Common myeloid progenitor, CD34-positive (primary cell): ENCODE measurements at regions not wholly inside any gene's neighbourhood (a gene's known extent, or its start where the extent isn't known, plus 50 kb on each side); places are given as distances from the start of the nearest gene placed in this dataset.

ENCODE experiments used
- CTCF ChIA-PET: fragments of 350-600 bp; sonication (Branson Sonifier 250); formaldehyde crosslinking; loops from one replicate; lab custom pipeline; 2021; ENCODE audit warnings: antibody characterized with exemption; lab: Charles Lee
- POLR2A ChIA-PET: fragments of 350-600 bp; sonication (Branson Sonifier 250); formaldehyde crosslinking; loops from one replicate; lab custom pipeline; 2021; ENCODE audit warnings: antibody characterized with exemption; lab: Charles Lee
- DNase-seq, 3 donors: peaks; one replicate each; pipeline versions ENCODE4 v3.0.0 to v3.0.0-alpha.2; 2013
- H3K27ac ChIP-seq, 2 experiments: 1 replicate in 1 of 2; 2 replicates in 1 of 2; pipeline ENCODE4 v1.7.0; 2013; ENCODE audit warnings: inconsistent platforms in 2 of 2, low read length in 2 of 2, mild to moderate bottlenecking in 2 of 2, low read depth in 1 of 2, moderate library complexity in 1 of 2; ENCODE audit not compliant: severe bottlenecking in 2 of 2, insufficient read depth in 1 of 2, poor library complexity in 1 of 2
- H3K27me3 ChIP-seq, 5 experiments: replicated peaks in 2 of 5; 1 replicate in 3 of 5; 2 replicates in 2 of 5; pipeline versions ENCODE4 v1.6.1 to v1.7.0; 2013; ENCODE audit warnings: low read length in 4 of 5, mild to moderate bottlenecking in 2 of 5, moderate library complexity in 2 of 5, inconsistent platforms in 1 of 5; ENCODE audit not compliant: insufficient read depth in 5 of 5, control insufficient read depth in 4 of 5
- H3K36me3 ChIP-seq, 4 experiments: 1 replicate in 2 of 4; 2 replicates in 2 of 4; pipeline versions ENCODE4 v1.6.1 to v1.7.0; 2013; ENCODE audit warnings: low read length in 3 of 4, control low read depth in 1 of 4, mild to moderate bottlenecking in 1 of 4; ENCODE audit not compliant: control insufficient read depth in 4 of 4, insufficient read depth in 4 of 4
- H3K4me1 ChIP-seq, 4 experiments: 1 replicate in 3 of 4; 2 replicates in 1 of 4; pipeline versions ENCODE4 v1.6.1 to v1.7.1; 2013; ENCODE audit warnings: low read length in 3 of 4, mild to moderate bottlenecking in 3 of 4, control low read depth in 1 of 4, inconsistent platforms in 1 of 4, moderate library complexity in 1 of 4; ENCODE audit not compliant: control insufficient read depth in 4 of 4, insufficient read depth in 4 of 4; ENCODE audit errors: control extremely low read depth in 1 of 4
- H3K4me3 ChIP-seq, 7 experiments: 1 replicate in 4 of 7; 2 replicates in 3 of 7; pipeline versions ENCODE4 v1.5.1 to v1.7.0; 2013; ENCODE audit warnings: mild to moderate bottlenecking in 7 of 7, low read length in 6 of 7, moderate library complexity in 6 of 7, inconsistent platforms in 2 of 7, low read depth in 2 of 7, control low read depth in 1 of 7; ENCODE audit not compliant: insufficient read depth in 4 of 7, control insufficient read depth in 1 of 7; ENCODE audit errors: extremely low read depth in 1 of 7
- H3K9me3 ChIP-seq, 5 experiments: 1 replicate in 4 of 5; 2 replicates in 1 of 5; pipeline versions ENCODE4 v1.6.1 to v1.7.1; 2013; ENCODE audit warnings: low read length in 4 of 5, mild to moderate bottlenecking in 2 of 5, inconsistent platforms in 1 of 5, low read depth in 1 of 5, moderate library complexity in 1 of 5; ENCODE audit not compliant: control insufficient read depth in 4 of 5, insufficient read depth in 2 of 5; ENCODE audit errors: control extremely low read depth in 1 of 5
- WGBS: methylation state at CpG from one replicate; pipeline ENCODE4 v1.1.5; 2013; ENCODE audit not compliant: insufficient coverage; 5-methylcytosine and 5-hydroxymethylcytosine counted together

DNA sequence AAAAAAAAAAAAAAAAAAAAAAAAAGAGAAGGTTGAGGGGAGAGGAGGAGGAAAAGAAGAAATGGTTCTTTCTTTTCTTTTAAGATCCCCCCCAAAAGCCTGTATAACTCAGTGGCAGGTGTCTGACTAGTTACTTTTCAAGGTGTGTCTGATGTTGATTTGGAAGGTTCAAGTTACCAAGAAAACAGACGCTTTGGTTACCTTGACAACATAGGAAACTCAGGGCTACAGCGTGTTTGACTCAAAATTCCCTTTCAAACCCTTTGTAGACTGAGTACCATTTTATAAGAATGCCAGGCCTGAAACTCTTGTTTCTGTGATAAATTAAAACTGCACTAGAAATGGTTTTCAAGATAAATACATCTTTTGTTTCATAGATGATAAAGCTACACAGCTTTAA, 286.8 kb downstream of the SKIDA1 start:
- ChIA-PET POLR2A (no interaction called here), CTCF (no interaction called here)
- Histone ChIP-seq H3K27me3 (no peaks in the 10 kb centered on the region), H3K27ac (no peak overlapping the region), H3K9me3 (no peaks in the 10 kb centered on the region), H3K36me3 (no peaks in the 10 kb centered on the region), H3K4me3 (no peak overlapping the region), H3K4me1 (no peaks in the 10 kb centered on the region)
- DNase-seq, result no peak
- 100% methylated on average over 2 of the region's 2 CpGs for WGBS

DNA sequence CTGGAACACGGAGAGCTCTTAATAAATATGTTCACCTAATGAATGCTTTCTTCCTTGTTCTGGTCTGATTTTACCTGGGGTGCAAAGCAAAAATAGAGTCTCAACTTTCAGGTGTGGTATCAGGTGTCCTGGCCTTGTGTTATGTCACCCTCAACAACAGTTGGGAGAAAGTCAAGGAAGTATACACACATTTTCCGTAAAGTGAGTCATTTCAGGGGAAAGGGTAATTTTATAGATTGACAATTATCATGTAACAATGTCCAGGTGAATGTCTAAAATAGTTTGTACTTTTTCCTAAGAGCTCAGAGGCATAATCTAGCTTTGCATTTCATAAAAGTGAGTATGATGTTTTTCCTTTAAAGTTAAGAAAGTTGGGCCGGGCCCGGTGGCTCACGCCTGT, 287.4 kb downstream of the SKIDA1 start:
- 96% methylated on average over 4 of the region's 5 CpGs for WGBS
- ChIA-PET POLR2A (interaction anchor here (0.6 kb wide), 1 partner anchor 1804 kb away, joined by 3 read pairs; no protein-coding TSS in a partner anchor), CTCF (no interaction called here)

DNA sequence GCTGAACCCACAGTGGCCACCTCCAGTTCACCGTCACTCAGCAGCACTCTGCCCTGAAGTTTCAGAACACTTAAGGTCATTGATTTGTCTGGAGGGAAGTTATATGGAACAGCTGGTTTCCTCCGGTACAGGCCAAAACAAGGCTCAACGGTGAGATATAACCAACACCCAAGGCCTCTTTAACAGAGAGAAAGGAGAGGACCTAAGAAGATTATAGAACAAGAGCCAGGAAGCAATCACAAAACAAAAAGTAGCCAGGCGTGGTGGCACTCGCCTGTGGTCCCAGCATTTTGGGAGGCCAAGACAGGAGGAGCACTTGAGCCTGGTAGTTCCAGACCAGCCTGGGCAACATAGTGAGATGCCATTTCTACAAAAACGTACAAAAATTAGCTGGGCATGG, 290.7 kb downstream of the SKIDA1 start:
- DNase-seq, result no peak
- no peak overlapping the region for H3K4me3 ChIP-seq
- no peaks in the 10 kb centered on the region for H3K4me1 ChIP-seq
- peaks cover 0 to 2% (median 0%) of the 10 kb centered on the region in 5 experiments for H3K27me3 ChIP-seq
- no peak overlapping the region for H3K27ac ChIP-seq
- no peaks in the 10 kb centered on the region for H3K9me3 ChIP-seq
- POLR2A ChIA-PET, result no interaction called here
- H3K36me3 ChIP-seq, result no peaks in the 10 kb centered on the region
- CTCF ChIA-PET, result no interaction called here
- WGBS, result 96% methylated on average over 6 of the region's 6 CpGs

More for the DNA sequence above, 287.4 kb downstream of the SKIDA1 start:
- no peaks in the 10 kb centered on the region for H3K36me3 ChIP-seq
- no peaks in the 10 kb centered on the region for H3K27me3 ChIP-seq
- H3K4me1 ChIP-seq, result no peaks in the 10 kb centered on the region
- DNase-seq, result no peak
- no peak overlapping the region for H3K4me3 ChIP-seq
- no peaks in the 10 kb centered on the region for H3K9me3 ChIP-seq
- H3K27ac ChIP-seq, result no peak overlapping the region

DNA sequence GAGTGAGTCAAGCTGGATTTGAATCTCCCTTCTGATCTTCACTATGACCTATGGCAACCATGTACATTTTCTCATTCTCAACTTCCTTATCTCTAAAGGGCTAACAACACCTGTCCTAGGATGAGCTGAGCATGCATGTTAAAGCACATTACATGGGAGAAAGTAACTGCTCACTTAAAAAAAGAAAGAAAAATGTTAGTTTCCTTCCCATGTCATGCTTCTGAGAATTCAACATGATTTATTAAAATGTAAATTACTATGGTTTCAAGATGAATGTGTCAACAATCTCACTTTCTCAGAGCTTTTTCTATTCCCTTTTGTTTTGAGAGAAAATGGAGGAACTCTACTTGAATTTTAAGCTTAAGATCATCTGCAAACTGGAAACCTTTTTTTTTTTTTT, 295.3 kb downstream of the SKIDA1 start:
- DNase-seq, result no peak
- CTCF ChIA-PET, result interaction anchor here (1.3 kb wide), 1 partner anchor 12 kb away, joined by 3 read pairs; no protein-coding TSS in a partner anchor
- Histone ChIP-seq H3K9me3 (no peaks in the 10 kb centered on the region), H3K36me3 (no peaks in the 10 kb centered on the region), H3K4me3 (no peak overlapping the region), H3K4me1 (no peaks in the 10 kb centered on the region), H3K27me3 (peaks cover 0 to 2% (median 0%) of the 10 kb centered on the region in 5 experiments), H3K27ac (no peak overlapping the region)
- POLR2A ChIA-PET, result no interaction called here

DNA sequence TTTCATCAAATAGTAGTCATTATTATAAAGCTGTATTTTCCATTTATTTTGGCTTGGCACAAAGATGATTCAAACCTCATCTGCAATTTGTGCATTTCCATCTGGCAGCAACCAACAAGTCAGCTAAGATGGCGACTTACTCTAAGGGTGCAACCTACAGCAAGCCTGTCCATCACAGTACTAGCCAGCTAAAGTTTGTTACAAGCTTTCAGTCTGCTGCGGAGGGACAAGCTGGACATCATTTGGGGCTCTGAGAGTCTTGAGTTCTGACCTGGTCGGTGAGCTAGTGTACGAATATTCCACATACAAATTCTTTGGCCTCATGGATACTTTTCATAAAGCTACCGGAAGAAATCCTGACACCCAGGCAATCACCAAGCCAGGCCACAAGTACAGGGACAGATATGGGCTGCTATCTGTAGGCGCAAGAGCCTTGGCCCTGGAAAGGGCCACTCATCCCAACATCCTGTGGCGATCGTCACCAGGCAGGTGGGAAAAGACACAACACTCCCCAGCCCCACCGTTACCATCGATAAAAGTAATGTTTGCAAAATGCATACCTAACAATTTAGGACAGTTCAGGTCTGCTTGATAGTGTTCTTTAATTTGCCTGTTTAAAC, 307.6 kb downstream of the SKIDA1 start:
- POLR2A ChIA-PET, result no interaction called here
- no peak overlapping the region for H3K27ac ChIP-seq
- no peaks in the 10 kb centered on the region for H3K4me1 ChIP-seq
- 98% methylated on average over 8 of the region's 10 CpGs for WGBS
- H3K27me3 ChIP-seq, result peaks cover 0 to 4% (median 0%) of the 10 kb centered on the region in 5 experiments
- H3K36me3 ChIP-seq, result no peaks in the 10 kb centered on the region
- H3K9me3 ChIP-seq, result peaks cover 0 to 5% (median 4%) of the 10 kb centered on the region in 5 experiments
- CTCF ChIA-PET, result no interaction called here
- no peak overlapping the region for H3K4me3 ChIP-seq
- DNase-seq, result no peak

DNA sequence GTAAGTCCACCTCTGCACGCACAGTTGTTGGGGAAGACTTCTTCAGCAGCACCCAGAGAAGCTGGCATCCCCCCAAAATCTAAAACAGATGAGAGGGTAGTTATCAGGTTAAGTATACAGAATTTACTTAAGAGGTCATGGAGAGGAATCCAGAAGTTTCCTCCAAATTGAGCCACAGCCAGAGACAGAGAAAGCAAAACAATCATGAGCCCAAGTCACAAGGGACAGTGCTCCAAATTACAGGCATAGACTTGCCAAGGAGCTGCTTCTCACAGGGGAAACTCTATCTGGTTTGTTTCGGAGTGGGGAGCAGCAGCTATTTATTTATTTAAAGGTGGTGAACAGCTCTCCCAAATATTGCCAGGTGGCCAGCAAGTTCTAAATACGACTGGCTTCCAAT, 308.4 kb downstream of the SKIDA1 start:
- H3K36me3 ChIP-seq, result no peaks in the 10 kb centered on the region
- H3K4me3 ChIP-seq, result no peak overlapping the region
- H3K9me3 ChIP-seq, result peaks cover 0 to 5% (median 4%) of the 10 kb centered on the region in 5 experiments
- H3K4me1 ChIP-seq, result no peaks in the 10 kb centered on the region
- peaks cover 0 to 4% (median 0%) of the 10 kb centered on the region in 5 experiments for H3K27me3 ChIP-seq
- H3K27ac ChIP-seq, result no peak overlapping the region
- 90% methylated on average over 1 of the region's 3 CpGs for WGBS
- no peak for DNase-seq
- ChIA-PET CTCF (no interaction called here), POLR2A (no interaction called here)

DNA sequence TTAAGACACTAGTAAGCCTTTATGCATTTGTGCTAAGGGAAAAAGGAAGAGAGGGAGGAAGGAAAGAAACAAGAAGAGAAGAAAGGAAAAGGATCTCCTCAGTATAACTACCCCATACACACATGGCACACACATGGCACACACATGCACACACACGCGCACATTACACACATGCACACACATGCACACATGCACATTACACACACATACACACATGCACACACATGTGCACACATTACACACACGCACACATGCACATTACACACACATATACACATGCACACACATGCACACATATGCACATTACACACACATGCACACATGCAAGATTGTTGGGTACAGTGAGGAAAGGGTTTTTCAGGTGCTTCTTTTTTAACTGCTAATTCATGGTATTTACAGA, 311.2 kb downstream of the SKIDA1 start:
- no peaks in the 10 kb centered on the region for H3K4me1 ChIP-seq
- POLR2A ChIA-PET, result no interaction called here
- no peak overlapping the region for H3K4me3 ChIP-seq
- peaks cover 0 to 4% (median 0%) of the 10 kb centered on the region in 5 experiments for H3K27me3 ChIP-seq
- H3K27ac ChIP-seq, result no peak overlapping the region
- WGBS, result no CpG with 5 or more reads among the region's 3 CpGs
- CTCF ChIA-PET, result no interaction called here
- DNase-seq, result no peak
- no peaks in the 10 kb centered on the region for H3K36me3 ChIP-seq
- H3K9me3 ChIP-seq, result peaks cover 0 to 5% (median 4%) of the 10 kb centered on the region in 5 experiments
